IMR-90 (cell line): ENCODE measurements at regions not wholly inside any gene's neighbourhood (a gene's known extent, or its start where the extent isn't known, plus 50 kb on each side); places are given as distances from the start of the nearest gene placed in this dataset.
A peak's percentile ranks its signal among the peaks of the same experiment; 100 is the strongest.

Experiments used
- ATAC-seq: fragments of 200-7000 bp; cut with Tn5 transposase; 2 replicates; pipeline ENCODE4 v1.9.1; 2020; ENCODE audit warnings: low read depth, mild to moderate bottlenecking, moderate library complexity
- BruUV-seq: library from RNA; stranded (reverse); fragments of 400-500 nt; replicated peaks from 2 replicates; lab custom pipeline; 2021; lab: Mats Ljungman, UMichigan
- CTCF ChIA-PET: fragments of 300-600 bp; formaldehyde crosslinking; extraction: SDS; loops from one replicate; lab custom pipeline; 2021; ENCODE audit warnings: antibody characterized with exemption; lab: Yijun Ruan, JAX
- POLR2A ChIA-PET: fragments of 300-600 bp; sonication (Branson Sonifier 250); formaldehyde crosslinking; loops from one replicate; lab custom pipeline; 2022; ENCODE audit warnings: antibody characterized with exemption; ENCODE audit not compliant: unreplicated experiment; lab: Charles Lee
- DNase-seq: peaks from one replicate; pipeline ENCODE4 v3.0.0; 2013
- H2AFZ ChIP-seq: replicated peaks from 2 replicates; pipeline ENCODE3; 2013; ENCODE audit warnings: low read length, mild to moderate bottlenecking; ENCODE audit not compliant: poor library complexity
- H2AK5ac ChIP-seq: 2 replicates; pipeline ENCODE4 v1.6.1; 2013; ENCODE audit warnings: low read depth, low read length, inconsistent platforms
- H2AK9ac ChIP-seq: replicated peaks from 2 replicates; pipeline ENCODE3; 2013; ENCODE audit warnings: mild to moderate bottlenecking, low read depth, low read length, moderate library complexity; ENCODE audit not compliant: poor library complexity
- H2BK120ac ChIP-seq: 2 replicates; pipeline ENCODE4 v1.6.1; 2013; ENCODE audit warnings: low read depth, low read length, inconsistent platforms
- H2BK15ac ChIP-seq: 3 replicates; pipeline ENCODE4 v1.6.1; 2013; ENCODE audit warnings: low read depth, low read length, inconsistent platforms
- H2BK20ac ChIP-seq: 2 replicates; pipeline ENCODE4 v1.6.1; 2013; ENCODE audit warnings: low read depth, mild to moderate bottlenecking, inconsistent platforms, low read length, moderate library complexity
- H2BK5ac ChIP-seq: 2 replicates; pipeline ENCODE4 v1.6.1; 2013; ENCODE audit warnings: mild to moderate bottlenecking, low read depth, low read length, inconsistent platforms; ENCODE audit not compliant: poor library complexity, severe bottlenecking
- H3K14ac ChIP-seq: replicated peaks from 2 replicates; pipeline ENCODE4 v1.6.1; 2013; ENCODE audit warnings: low read depth, low read length, inconsistent platforms
- H3K18ac ChIP-seq: 2 replicates; pipeline ENCODE4 v1.6.1; 2013; ENCODE audit warnings: low read depth, low read length, control low read depth
- H3K23ac ChIP-seq: 2 replicates; pipeline ENCODE4 v1.6.1; 2013; ENCODE audit warnings: low read depth, low read length, inconsistent platforms
- H3K27ac ChIP-seq: 2 replicates; pipeline ENCODE4 v1.5.1; 2013; ENCODE audit warnings: mild to moderate bottlenecking, control low read depth, low read length; ENCODE audit not compliant: insufficient read depth
- H3K27me3 ChIP-seq: 2 replicates; pipeline ENCODE4 v1.6.1; 2013; ENCODE audit warnings: low read length; ENCODE audit not compliant: control insufficient read depth, insufficient read depth
- H3K36me3 ChIP-seq: 2 replicates; pipeline ENCODE4 v1.6.1; 2013; ENCODE audit warnings: low read length, mixed read lengths; ENCODE audit not compliant: control insufficient read depth, insufficient read depth
- H3K4ac ChIP-seq: 2 replicates; pipeline ENCODE4 v1.6.1; 2013; ENCODE audit warnings: low read depth, low read length, inconsistent platforms
- H3K4me1 ChIP-seq: 2 replicates; pipeline ENCODE4 v1.6.1; 2013; ENCODE audit warnings: low read length, mixed read lengths; ENCODE audit not compliant: control insufficient read depth, insufficient read depth
- H3K4me2 ChIP-seq: 2 replicates; pipeline ENCODE4 v1.6.1; 2013; ENCODE audit warnings: low read depth, mild to moderate bottlenecking, control low read depth, low read length, moderate library complexity
- H3K4me3 ChIP-seq: 2 replicates; pipeline ENCODE4 v1.5.1; 2013; ENCODE audit warnings: low read depth, mild to moderate bottlenecking, control low read depth, low read length, moderate library complexity; ENCODE audit not compliant: insufficient read depth
- H3K56ac ChIP-seq: 2 replicates; pipeline ENCODE4 v1.6.1; 2013; ENCODE audit warnings: low read length, inconsistent platforms; ENCODE audit not compliant: insufficient read depth; ENCODE audit errors: extremely low read depth
- H3K79me1 ChIP-seq, 2 experiments: 2 replicates each; pipeline ENCODE4 v1.6.1; 2013; ENCODE audit warnings: low read length in 2 of 2, inconsistent platforms in 1 of 2, low read depth in 1 of 2
- H3K9ac ChIP-seq: 2 replicates; pipeline ENCODE4 v1.6.1; 2013; ENCODE audit warnings: low read depth, low read length, control low read depth
- H3K9me1 ChIP-seq: 2 replicates; pipeline ENCODE4 v1.6.1; 2013; ENCODE audit warnings: low read length, inconsistent platforms; ENCODE audit not compliant: insufficient read depth
- H3K9me3 ChIP-seq: 2 replicates; pipeline ENCODE4 v1.6.1; 2013; ENCODE audit warnings: low read length; ENCODE audit not compliant: control insufficient read depth, insufficient read depth
- H4K20me1 ChIP-seq: 2 replicates; pipeline ENCODE4 v1.6.1; 2013; ENCODE audit warnings: low read length, inconsistent platforms; ENCODE audit not compliant: insufficient read depth
- H4K5ac ChIP-seq: 2 replicates; pipeline ENCODE4 v1.6.1; 2013; ENCODE audit warnings: mild to moderate bottlenecking, low read depth, low read length, control low read depth
- H4K8ac ChIP-seq, 2 experiments: 2 replicates each; pipeline ENCODE4 v1.6.1; 2013; ENCODE audit warnings: low read depth in 2 of 2, low read length in 2 of 2, control low read depth in 1 of 2, inconsistent platforms in 1 of 2
- H4K91ac ChIP-seq: 2 replicates; pipeline ENCODE4 v1.6.1; 2013; ENCODE audit warnings: low read depth, low read length, inconsistent platforms; ENCODE audit not compliant: insufficient read depth
- CTCF ChIP-seq: conservative IDR thresholded peaks from 2 replicates; pipeline ENCODE4 v1.5.1; 2012; ENCODE audit warnings: mild to moderate bottlenecking, low read depth, low read length, improper control_type of control experiment
- NFE2L2 ChIP-seq: fragments of 150-350 bp; IDR thresholded peaks from 2 replicates; pipeline ENCODE4 v1.6.1; 2016; ENCODE audit warnings: low read depth, mild to moderate bottlenecking, low read length
- WGBS, 2 experiments: methylation state at CpG; one replicate each; pipeline versions ENCODE4 v1.1.5 to v1.1.7; 2013; ENCODE audit warnings: missing lambda C conversion rate in 2 of 2; ENCODE audit not compliant: insufficient read length in 1 of 2; ENCODE audit errors: extremely low coverage in 2 of 2; 5-methylcytosine and 5-hydroxymethylcytosine counted together
- dilution Hi-C: fragments of 300-500 bp; cut with HindIII; formaldehyde crosslinking; loops from one replicate; pipeline ENCODE4 v1.14.3; 2018; ENCODE audit warnings: low sequenced_read_pairs; ENCODE audit not compliant: unreplicated experiment
- in situ Hi-C: fragments of 300-500 bp; cut with MboI; formaldehyde crosslinking; loops from 3 replicates; pipeline ENCODE4 v1.14.3; 2019; ENCODE audit warnings: low sequenced_read_pairs, inconsistent platforms, mixed read lengths
- intact Hi-C: fragments of 100-400 bp; cut with micrococcal nuclease; formaldehyde crosslinking; loops from 2 replicates; pipeline ENCODE4 v1.10.0; 2022

- Histone ChIP-seq H2BK15ac (no peak overlapping the region), H2AK5ac (no peak overlapping the region), H4K5ac (no peak overlapping the region), H3K4me2 (no peak overlapping the region), H3K27ac (no peak overlapping the region), H3K79me1 (no peaks in the 10 kb centered on the region), H3K4ac (no peak overlapping the region), H3K4me1 (no peaks in the 10 kb centered on the region), H3K14ac (0 out of 2 replicates have a peak overlapping the region, but pooled peaks have one; percentile 34), H3K36me3 (no peaks in the 10 kb centered on the region), H2BK20ac (no peak overlapping the region), H3K18ac (no peak overlapping the region), H3K56ac (no peak overlapping the region), H2AK9ac (no peak overlapping the region), H3K27me3 (no peaks in the 10 kb centered on the region), H3K9ac (no peak overlapping the region), H2AFZ (no peak overlapping the region), H4K91ac (no peak overlapping the region), H4K8ac (no peak overlapping the region), H3K4me3 (no peak overlapping the region), H2BK5ac (no peak overlapping the region), H4K20me1 (no peaks in the 10 kb centered on the region), H3K23ac (no peak overlapping the region), H3K9me1 (no peaks in the 10 kb centered on the region), H3K9me3 (no peaks in the 10 kb centered on the region), H2BK120ac (no peak overlapping the region)
- POLR2A ChIA-PET = no interaction called here
- CTCF ChIA-PET = interaction anchor here (0.7 kb wide), 1 partner anchor 1321 kb away, joined by 5 read pairs; no protein-coding TSS in a partner anchor
- DNase-seq (no peak), ATAC-seq (no peak)
- BruUV-seq = no TSS peak
- intact Hi-C loops (no loop called here), in situ Hi-C loops (no loop called here), dilution Hi-C loops (no loop called here)
- WGBS, 2 experiments = no CpG with 5 or more reads among the region's 1 CpG
- TF ChIP-seq NFE2L2 = no peak
- no peak for TF ChIP-seq CTCF
These were observed 1271.4 kb downstream of the KCNT2 start for GRCh38 chr1:195336812-195337211.
